ENCODE measurements at regions not wholly inside any gene's neighbourhood (a gene's known extent, or its start where the extent isn't known, plus 50 kb on each side); places are given as distances from the start of the nearest gene placed in this dataset.

DNA sequence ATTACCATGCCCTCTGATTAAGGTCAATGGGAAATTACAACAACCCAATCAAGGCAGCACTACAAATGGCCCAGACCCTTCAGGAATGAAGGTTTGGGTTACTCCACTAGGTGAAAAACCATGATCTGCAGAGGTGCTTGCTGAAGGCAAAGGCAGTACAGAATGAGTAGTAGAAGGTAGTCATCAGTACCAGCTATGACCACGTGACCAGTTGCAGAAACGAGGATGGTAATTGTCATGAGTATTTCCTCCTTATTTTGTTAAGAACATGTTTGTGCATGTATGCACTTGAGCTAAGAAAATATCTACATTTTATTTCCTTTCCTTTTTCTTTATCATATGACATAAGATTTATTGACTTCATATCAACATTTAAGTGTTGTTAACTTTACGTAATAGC is 607.1 kb downstream of the KCNT2 start:
- DNase-seq: no peak

DNA sequence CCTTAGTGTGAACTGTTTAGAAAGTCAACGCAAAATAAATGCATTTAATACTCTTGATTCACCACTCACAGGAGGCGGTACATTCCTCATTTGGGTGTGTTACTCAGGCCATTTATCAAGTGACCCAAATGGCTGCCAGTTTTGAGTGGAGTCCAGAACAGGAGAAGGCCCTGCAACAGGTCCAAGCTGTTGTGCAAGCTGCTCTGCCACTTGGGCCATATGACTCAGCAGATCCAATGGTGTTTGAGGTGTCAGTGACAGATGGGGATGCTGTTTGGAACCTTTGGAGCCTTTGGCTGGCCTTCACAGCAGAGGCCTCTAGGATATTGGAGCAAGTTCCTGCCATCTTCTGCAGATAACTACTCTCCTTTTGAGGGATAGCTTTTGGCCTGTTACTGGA is 609.2 kb downstream of the KCNT2 start:
- DNase-seq: no peak

DNA sequence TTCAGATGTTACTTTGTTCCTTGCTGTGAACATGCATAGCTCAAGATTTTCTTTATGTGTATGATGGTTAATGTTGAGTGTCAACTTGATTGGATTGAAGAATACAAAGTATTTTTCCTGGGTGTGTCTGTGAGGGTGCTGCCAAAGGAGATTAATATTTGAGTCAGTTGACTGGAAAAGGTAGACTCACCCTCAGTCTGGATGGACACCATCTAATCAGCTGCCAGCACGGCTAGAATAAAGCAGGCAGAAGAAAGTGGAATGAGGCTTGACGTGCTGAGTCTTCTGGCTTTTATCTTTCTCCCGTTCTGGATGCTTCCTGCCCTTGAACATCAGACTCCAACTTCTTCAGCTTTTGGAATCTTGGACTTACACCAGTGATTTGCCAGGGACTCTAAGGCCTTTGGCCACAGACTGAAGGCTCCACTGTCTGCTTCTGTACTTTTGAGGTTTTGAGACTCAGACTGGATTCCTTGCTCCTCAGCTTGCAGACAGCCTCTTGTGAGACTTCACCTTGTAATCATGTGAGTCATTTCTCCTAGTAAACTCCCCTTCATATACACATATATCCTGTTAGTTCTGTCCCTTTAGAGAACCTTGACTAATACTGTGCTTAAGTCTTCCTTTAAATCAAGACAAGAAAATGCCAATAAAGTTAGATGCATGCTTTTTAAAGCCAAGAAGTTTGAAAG is 626.6 kb downstream of the KCNT2 start:
- DNase-seq: no peak

DNA sequence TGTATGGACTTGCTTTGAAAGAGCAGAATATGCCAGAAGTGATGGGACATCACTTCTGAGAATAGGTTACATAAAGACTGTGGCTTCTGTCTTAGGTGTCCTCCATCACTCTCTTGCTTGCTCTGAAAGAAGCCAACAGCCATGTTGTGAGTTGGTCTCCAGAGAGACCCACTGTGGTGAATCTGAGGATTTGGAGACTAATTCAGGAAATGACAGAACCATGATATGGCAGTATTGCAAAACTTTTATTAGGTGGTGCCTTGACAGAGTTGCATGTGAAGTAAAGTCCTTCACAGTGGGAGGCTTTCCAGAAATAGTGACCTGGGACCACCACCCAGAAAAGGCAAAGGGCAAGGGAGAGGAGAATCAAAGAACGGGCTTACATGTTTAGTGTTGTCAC is 628.6 kb downstream of the KCNT2 start:
- no peak for DNase-seq

DNA sequence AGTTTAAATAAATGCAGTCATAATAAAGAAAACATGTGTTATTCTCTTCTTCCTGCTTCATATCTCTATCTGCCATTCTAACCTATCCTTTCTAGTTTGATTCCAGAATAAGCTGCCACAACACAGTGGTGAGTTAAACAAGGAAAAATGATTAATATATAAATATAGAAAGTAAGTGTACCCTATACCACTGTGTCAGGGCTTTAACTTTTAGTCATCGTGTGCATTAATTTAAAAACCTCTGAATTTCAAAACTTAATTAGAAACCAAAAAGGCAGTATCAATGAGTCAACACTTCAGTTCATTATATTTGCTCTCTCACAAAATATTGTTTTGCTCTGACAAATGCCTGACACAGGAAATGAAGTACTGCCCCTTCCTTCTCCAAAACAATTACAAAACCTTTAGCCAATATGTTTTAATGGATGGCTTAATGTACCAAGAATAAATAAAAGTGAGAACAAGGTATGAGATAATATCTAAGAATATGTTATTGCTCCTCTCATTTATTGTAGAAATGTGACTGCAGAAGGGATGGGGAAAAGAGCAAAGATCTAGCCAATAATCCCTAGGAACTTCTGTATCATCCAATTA is 634.8 kb downstream of the KCNT2 start:
- DNase-seq: no peak

DNA sequence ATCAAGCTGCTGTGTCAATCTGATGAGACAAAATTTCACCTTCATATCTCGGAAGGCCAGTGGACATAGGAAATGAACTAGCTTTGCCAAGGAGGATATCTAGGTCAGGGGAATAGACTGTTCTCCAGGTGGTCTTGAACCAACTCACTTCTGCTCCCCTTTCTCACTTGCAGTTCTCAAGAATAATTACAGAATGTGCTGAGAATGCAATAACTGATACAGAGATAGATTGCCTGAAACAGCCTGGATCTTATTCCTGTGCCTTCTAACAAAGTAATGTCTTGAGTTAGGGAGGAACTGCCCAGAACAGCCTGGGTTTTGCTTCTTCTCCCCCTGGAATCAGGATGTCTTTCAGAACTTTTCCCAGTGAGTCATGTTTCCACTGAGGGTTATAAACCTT is 636.7 kb downstream of the KCNT2 start:
- DNase-seq: no peak

DNA sequence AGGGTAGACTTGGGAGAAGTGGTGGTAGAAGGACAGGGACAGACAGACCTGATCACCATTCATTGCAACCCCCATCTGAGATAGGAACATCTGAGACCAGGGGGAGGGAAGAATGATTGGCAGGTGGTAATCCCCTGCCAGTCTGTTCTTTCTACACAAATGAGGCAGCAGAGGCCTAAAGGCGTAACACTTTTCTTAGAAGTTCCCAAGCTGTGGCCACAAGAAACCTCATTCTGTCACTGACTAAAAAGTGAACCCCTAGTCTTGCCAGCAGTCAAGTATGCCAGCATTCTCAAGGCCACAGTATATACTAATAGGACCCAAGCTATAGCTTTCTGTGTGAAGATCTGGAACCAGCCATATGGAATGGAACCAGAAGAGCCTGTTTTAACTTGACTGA is 638.0 kb downstream of the KCNT2 start:
- DNase-seq: no peak

DNA sequence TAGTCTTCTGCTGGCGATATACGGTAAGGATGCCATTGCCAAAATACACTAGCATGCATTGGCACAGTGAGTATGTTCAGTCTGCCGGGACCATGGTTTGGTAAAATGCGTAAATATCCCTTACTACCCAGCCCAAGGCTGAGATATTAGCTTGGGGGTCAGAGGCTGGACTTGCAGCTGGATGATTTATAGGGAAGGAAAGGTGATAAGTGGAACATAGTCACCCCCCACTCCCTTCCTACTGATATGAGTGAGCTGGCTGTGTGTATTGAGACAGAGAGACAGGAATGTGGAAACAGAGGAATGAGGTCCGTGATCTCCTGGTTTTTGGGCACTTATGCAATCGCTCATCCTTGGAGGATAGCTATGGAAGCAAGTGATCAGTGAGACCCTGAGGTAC is 642.8 kb downstream of the KCNT2 start:
- no peak for DNase-seq

DNA sequence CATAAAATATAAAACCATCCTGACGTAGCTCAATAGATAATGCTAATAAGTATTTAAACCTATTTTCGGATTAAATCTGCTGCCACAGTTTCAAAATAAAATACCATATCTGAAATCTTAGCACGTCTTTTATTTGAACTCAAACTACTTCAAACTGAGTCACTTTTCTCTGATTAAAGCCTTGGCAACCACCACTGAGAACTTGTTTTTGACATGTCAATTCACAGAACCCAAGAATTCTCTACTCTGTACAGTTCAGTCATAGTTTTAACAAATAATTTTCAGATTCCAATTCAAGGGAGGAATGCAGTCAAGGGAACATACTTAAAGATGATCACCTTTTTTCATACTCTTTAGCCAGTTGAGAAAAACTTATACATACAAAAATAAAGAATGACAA is 643.2 kb downstream of the KCNT2 start:
- DNase-seq: no peak

DNA sequence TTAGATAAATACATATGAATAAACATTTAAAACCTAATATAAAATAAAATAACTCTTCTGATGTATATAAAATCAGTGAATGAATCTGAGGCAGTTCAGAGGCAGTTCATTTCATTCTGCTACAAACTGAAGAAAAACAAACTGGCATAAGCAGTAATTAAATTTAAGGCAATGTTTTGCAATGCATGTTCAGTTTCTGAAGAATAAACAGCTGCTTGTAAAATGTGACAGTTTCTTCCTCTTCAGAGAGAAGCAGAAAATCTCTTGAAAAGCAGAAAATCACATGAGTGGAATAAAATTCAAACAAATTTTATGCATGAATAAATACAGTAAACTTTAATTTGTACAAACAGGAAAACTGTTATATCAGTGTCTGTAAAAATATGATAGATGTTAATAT is 643.7 kb downstream of the KCNT2 start:
- DNase-seq: no peak

DNA sequence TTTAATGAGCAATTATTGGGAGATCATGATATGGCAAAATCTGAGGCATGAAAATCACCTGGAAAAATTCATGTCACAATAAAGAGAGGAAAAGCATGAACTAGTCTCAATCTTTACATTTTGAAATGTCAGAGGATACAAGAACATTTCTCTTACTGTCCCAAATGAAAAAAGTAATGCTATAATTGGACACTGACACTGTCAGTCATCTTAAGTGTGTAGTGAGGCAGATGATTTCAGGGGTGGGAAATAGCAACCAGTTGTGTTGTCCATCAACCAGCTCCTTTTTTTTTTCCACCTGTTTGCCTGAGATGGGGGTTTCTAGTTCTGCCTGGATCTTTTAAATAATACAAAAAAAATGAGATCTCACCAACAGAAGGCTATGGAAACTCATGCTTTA is 646.2 kb downstream of the KCNT2 start:
- DNase-seq: no peak

DNA sequence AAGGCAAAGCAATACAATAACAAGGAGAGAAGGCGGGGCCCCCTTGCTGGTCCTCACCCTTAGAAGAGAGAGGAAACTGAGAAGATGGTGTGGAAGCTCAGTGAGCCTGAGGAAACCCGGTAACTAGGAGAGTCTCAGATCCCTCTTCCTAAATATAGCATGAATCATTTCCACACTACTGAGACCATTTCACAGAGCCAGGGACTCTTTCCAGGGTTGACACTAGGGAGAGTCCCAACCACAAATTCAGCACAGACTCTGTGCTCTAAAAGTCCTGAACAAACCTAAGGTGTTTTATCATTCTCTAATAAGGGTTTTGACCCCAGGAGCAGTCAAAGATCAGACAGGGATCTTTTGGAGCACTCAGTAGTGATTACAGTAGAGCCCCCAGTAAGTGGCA is 647.7 kb downstream of the KCNT2 start:
- no peak for DNase-seq

DNA sequence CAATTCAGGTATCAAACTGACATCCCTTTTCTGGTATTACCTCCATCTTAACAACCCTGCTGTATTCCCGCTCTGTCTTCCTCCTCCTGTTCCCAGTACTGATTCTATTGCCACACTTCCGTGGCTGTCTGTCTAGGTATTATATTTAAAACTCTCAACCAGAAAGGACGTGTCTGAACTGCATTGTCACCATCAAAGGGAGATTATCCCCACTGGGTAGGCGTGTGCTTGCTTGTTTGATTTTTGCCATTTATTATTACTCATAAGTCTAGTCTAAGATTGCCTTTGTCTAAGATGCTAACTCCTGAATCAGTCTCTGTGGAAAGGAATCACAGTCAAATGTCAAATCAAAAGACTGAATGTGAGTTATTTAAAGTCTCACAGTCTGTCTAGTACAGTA is 650.1 kb downstream of the KCNT2 start:
- no peak for DNase-seq

DNA sequence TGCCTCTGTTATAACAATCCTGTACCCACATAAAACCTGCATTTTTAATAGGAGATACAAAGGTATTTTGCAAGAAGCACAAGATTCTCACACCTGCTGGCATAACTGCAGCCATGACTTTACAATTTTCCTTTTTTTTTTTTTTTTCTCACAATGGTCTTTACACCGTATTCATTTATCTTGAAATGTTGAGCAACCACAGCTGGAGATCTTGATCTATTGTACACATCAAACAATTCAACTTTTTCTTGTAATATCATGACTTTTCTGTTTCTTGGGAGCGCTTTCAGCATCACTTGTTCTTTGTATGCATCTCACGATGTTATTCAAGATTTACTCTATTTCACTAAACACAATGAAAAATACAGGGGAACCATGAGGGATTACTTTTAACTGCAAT is 651.4 kb downstream of the KCNT2 start:
- no peak for DNase-seq

DNA sequence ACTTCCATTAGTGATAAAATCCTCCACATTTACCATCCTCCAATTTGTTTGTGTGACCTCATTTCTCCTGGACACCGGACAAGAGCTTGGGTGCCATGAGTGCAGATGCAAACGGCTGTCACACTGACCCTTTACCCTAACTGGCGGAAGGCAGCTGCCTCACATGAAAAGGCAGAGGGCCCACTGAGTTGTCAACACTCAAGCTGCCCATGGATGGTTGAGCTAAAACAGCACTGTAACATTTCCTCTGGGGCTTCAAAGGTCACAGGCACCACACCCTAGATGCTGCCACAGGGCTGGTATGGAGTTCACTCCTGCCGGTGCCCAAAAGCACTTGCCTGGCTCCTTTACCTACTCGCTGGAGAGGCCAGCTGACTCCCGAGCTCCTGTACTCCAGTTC is 653.4 kb downstream of the KCNT2 start:
- DNase-seq: no peak

DNA sequence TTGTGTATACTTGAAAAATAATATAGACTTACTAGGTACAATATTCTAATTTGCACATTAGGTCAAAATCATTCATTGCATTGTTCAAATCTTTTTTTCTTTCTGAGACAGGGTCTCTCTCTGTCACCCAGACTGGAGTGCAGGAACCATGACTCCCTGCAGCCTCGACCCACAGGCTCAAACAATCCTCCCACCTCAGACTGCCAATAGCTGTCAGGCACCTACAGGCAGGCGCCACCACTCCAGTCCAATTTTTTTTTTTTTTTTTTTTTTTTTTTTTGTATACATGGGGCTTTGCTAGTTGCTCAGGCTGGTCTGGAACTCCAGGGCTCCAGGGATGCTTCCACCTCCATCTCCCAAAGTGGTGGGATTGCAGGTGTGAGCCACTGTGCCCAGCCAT is 656.9 kb downstream of the KCNT2 start:
- no peak for DNase-seq

DNA sequence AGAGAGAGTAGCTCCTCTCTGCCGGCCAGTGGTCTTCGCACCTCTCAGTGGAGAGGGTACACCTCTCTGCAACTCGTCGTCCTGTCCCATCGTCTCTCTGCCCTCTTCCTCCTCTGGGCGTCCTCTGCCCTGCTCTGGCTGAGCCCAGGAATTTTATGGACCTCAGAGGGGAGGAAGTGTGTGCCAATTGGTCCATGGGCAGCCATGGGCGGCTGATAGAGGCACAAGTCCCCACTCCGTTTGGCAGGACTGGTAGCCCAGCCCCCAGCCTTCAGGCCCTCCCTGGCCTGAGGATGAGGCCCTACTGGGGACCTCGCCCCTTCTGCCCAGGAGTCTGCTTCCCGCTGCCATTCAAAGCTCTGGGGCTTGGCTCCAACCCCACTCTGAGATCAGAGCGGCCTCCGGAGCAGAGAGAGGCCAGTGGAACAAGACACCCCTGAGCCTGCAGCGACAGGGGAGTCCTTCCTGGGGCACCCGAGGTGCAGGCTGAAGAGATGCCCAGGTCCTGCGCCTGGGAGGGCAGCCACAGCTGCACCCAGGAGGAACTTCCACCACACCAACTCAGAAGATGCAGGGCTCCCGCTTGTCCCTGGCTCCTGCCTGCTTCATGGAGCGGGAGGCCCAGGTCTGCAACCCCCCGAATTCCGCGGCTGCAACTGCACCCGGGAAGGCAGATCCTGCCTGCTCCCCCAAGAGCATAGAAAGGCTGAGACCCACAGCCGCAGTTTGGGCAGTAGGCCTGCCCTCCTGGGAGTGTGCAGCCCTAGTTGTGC is 659.9 kb downstream of the KCNT2 start:
- no peak for DNase-seq

DNA sequence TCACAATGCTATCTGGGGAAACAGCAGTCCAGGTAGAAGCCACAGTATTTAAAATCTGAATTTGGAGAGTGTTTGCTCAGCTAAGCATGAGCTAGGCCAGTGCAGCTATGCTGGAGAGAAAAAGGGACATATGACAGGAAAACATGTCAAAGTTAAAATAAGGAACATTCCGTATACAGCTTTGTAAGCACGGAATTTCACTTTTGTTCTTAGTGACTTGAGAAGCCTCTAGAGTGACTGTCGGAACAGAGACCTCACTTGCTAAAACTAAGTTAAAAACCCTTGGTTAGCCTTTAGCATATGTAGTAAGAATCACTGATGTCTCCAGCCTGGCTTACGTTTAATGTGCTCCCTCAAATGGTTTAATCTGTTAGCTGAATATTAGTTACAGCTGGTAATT is 661.7 kb downstream of the KCNT2 start:
- no peak for DNase-seq

DNA sequence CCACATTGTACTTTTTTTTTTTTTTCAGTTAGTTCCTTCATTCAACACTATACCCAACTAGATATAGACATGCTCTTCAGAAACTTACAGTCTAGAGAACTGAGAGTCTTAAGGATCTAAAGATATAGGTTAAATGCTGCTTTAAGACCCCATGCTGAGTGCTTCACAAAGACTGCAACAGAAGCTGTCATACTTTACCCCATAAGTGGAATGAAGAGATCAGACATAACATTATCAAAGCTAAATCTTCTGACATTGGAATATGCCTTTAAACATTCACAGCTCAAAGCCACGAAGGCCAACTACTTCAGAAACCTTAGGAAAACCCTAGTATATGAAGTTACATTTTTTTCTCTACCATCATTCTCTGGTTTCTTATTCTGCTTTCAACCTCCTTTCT is 666.4 kb downstream of the KCNT2 start:
- no peak for DNase-seq

DNA sequence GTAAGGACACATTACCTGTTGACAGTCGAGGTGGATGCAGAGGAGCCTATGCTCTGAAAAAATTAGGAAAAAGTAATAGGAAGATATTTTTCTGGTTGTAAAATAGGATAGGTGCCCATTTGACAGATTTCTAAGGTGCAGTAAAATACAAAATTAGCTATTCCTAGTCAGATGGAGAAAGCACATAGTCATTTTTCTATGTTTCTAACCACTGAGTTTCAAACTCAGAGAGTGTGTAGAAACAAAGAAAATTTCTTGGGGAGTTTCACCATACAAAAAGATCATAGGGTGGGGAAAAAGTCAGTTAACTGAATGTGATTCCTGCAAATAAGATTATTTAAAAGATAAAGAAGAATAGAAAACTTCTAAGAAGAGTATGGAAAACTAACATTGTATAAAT is 666.9 kb downstream of the KCNT2 start:
- no peak for DNase-seq

DNA sequence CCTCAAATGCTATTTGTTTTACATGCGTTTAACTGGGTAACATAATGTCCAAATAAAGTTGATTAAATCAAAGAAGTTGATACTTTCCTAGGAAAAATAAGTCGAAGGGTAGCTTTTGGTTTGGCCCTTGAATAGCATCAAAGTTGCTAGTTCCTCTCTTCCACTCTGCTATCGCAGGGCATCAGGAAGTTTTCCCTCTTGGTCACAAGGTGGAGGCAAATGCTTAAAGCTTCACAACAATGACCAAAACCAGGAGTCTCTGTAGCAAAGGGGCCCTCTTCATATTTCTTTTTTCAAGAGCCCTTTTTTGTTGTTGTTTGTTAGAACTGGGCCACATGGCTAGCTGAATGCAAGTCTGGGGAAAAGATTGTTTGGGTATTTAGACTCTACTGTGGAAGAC is 668.4 kb downstream of the KCNT2 start:
- no peak for DNase-seq

DNA sequence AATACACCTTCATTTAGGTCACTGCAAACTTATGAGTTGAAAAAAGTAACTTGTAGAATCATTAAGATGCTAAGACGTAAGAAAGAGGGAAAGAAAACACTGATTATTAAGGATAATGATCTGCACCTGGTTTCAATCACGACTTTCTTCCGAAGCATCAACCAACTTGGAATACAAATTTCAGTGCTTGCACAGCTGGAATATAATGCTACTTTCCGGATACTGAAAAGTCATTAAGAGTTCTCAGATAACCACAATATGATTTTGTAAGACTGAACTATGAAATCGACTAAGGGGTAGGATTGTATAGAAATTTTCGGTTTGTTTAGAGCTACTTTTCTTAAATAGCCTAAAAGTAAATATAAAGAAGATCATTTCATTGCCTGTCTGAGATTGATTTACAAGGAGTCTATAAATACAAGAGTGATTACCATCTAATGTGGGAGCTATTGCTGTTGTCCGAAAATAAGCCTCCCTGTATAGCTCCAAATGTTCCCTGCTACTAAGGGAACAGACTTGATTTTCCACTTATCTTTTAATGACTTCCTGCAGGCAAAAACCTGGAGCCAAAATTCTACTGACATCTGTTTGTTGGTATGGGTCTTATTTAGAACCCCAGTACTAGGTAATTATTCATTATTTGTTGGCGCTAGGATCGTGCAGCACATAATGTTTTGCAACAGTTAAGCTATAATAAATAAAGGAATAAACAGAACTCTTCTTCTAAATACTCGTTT is 673.3 kb downstream of the KCNT2 start:
- DNase-seq: no peak

DNA sequence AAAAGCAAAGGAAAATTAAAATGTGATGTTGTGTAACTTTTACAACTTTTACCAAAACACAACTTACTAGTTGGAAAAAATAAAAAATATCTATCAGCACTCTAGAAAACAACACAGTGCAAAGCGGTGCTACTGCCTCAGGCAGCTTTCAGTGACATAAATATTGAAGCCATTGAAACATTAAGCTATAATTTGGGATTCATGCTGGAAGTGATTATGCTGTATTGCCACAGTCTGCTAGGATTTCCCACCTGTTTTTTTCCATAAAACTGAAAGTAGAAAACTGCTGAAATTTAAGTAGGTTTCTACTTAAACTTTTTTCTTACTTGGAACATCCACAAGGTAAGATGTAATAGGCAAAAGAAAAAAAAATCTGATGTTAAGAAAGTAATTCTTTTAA is 674.4 kb downstream of the KCNT2 start:
- no peak for DNase-seq

DNA sequence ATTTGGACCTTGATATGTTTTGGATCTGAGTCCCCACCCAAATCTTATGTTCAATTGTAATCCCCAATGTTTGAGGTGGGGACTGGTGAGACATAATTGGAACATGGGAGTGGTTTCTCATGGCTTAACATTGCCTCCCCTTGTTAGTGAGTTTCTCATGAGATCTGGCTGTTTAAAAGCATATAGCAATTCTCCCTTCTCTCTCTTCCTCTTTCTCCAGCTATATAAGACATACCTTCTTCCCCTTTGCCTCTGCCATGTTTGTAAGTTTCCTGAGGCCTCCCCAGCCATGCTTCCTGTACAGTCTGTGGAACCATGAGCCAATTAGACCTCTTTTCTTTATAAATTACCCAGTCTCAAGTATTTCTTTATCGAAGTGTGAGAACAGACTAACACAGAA is 692.4 kb downstream of the KCNT2 start:
- no peak for DNase-seq
